ENCODE measurements at regions not wholly inside any gene's neighbourhood (a gene's known extent, or its start where the extent isn't known, plus 50 kb on each side); places are given as distances from the start of the nearest gene placed in this dataset.
A peak's percentile ranks its signal among the peaks of the same experiment; 100 is the strongest.

- TF ChIP-seq CTCF (IDR thresholded peaks at IDR 0.05): no peak
- TF ChIP-seq POLR2A (IDR thresholded peaks at IDR 0.05; ENCODE audit: low read depth): no peak
- no peak for TF ChIP-seq POLR2AphosphoS5 (IDR thresholded peaks at IDR 0.05)
- TF ChIP-seq EP300 (IDR thresholded peaks at IDR 0.05): no peak
- DNase-seq (ENCODE audit: extremely low spot score): no peak
- peaks cover 0 to 45% (median 32%) of the 10 kb centered on the region in 4 donors for H3K4me1 ChIP-seq
- H3K36me3 ChIP-seq: no peaks in the 10 kb centered on the region
- no peak overlapping the region for H3K4me3 ChIP-seq
- intact Hi-C loops (cut with DNase I): no loop called here
- H3K27me3 ChIP-seq: no peaks in the 10 kb centered on the region
- 90% methylated on average over 4 of the region's 4 CpGs for WGBS
- H3K9me3 ChIP-seq: no peaks in the 10 kb centered on the region
- no peak overlapping the region for H3K27ac ChIP-seq (replicated peaks in 1 of 4)
Measured at GRCh38 chr9:18109675-18110074, 364.3 kb upstream of the ADAMTSL1 start.

DNA sequence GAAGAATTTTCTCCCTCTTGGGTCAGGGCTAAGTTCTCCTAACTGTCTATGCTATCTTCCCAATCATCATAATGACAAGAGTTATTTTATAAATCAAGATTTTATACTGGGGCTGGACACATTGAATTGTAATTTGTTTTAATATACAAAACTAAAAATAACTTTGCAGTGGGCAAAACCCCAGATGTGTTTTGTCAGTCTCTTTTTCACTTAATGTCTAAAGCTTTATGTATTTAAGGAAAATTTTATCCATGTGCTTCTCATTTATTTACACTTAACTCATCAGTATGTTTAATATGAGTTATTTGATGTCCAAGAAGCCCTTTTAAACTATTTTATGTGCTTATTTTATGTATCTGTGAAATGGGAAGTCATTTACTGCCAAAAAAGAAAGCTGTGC lies 362.8 kb upstream of the ADAMTSL1 start:
- no peak overlapping the region for H3K4me3 ChIP-seq
- no peak for TF ChIP-seq CTCF (IDR thresholded peaks at IDR 0.05)
- no peak for TF ChIP-seq EP300 (IDR thresholded peaks at IDR 0.05)
- TF ChIP-seq POLR2AphosphoS5 (IDR thresholded peaks at IDR 0.05): no peak
- TF ChIP-seq POLR2A (IDR thresholded peaks at IDR 0.05; ENCODE audit: low read depth): no peak
- H3K27me3 ChIP-seq: no peaks in the 10 kb centered on the region
- no peaks in the 10 kb centered on the region for H3K36me3 ChIP-seq
- no peak for DNase-seq (ENCODE audit: extremely low spot score)
- no peaks in the 10 kb centered on the region for H3K9me3 ChIP-seq
- intact Hi-C loops (cut with DNase I): no loop called here
- peak overlapping the region in 1 of 4 donors; percentile 40 for H3K27ac ChIP-seq (replicated peaks in 1 of 4)
- H3K4me1 ChIP-seq: peaks cover 0 to 46% (median 39%) of the 10 kb centered on the region in 4 donors

DNA sequence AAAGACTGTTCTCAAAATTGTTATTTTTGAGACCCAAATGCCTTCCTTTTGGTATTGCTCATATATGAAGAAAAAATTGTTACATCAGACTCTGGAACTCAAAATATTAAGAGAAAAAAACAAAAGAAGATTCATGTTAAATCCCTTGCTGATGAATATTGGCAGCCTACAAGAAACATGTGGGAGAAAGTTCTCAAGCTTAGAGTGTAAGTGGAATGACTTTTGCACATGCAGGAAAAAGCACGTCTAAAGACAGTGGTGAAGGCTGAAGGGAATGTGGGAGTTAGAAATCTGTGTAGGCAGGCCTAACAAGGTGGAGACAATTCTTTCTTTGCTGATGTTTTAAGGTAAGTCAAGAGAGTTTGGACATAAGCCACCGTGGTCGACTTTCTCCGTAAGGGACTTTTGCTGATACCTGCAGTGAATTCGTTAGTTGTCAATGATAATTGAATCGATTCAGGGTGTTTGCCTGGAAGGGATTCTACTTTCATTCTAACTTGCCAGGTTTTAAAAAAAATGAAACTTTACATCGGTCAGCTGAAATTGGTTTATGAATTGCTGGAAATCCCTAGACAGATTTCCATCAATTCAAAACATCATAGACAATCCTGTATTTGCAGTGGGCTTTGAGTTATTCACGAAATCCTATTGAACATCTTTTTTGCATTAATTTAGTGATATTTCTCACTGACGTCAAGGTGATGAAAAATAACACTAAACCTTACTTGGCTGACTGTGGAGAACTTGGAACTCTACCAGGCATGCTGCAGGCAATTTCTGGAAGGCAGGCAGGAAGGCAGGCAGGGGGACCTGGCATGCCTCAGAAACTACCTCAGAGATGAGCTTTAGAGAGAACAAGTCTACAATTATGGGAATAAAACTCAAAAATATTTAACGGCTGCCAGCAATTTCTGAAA lies 359.1 kb upstream of the ADAMTSL1 start:
- WGBS: 40% methylated on average over 10 of the region's 10 CpGs
- H3K9me3 ChIP-seq: no peaks in the 10 kb centered on the region
- H3K4me1 ChIP-seq: peaks cover 0 to 74% (median 45%) of the 10 kb centered on the region in 4 donors
- H3K36me3 ChIP-seq: no peaks in the 10 kb centered on the region
- H3K27me3 ChIP-seq: no peaks in the 10 kb centered on the region
- H3K27ac ChIP-seq (replicated peaks in 1 of 4): peak overlapping the region; percentile 69 to 78 (median 77)
- intact Hi-C loops (cut with DNase I): no loop called here
- TF ChIP-seq EP300 (IDR thresholded peaks at IDR 0.05) (no peak), POLR2A (IDR thresholded peaks at IDR 0.05; ENCODE audit: low read depth) (no peak), POLR2AphosphoS5 (IDR thresholded peaks at IDR 0.05) (no peak), CTCF (IDR thresholded peaks at IDR 0.05) (no peak)
- no peak for DNase-seq (ENCODE audit: extremely low spot score)
- peak overlapping the region in 1 of 4 donors; percentile 3 for H3K4me3 ChIP-seq

GRCh38 chr9:18118268-18118667 lies 355.7 kb upstream of the ADAMTSL1 start:
- TF ChIP-seq CTCF (IDR thresholded peaks at IDR 0.05) (no peak), POLR2AphosphoS5 (IDR thresholded peaks at IDR 0.05) (peak in 1 of 2 donors; percentile 15)
- peak overlapping the region; percentile 63 to 78 (median 77) for H3K27ac ChIP-seq (replicated peaks in 1 of 4)
- no peaks in the 10 kb centered on the region for H3K9me3 ChIP-seq
- no peaks in the 10 kb centered on the region for H3K27me3 ChIP-seq
- H3K36me3 ChIP-seq: no peaks in the 10 kb centered on the region
- no peak overlapping the region for H3K4me3 ChIP-seq
- DNase-seq (ENCODE audit: extremely low spot score): no peak
- peaks cover 0 to 58% (median 41%) of the 10 kb centered on the region in 4 donors for H3K4me1 ChIP-seq
- intact Hi-C loops (cut with DNase I): no loop called here
